GM23338 (cell line): ENCODE measurements at regions not wholly inside any gene's neighbourhood (a gene's known extent, or its start where the extent isn't known, plus 50 kb on each side); places are given as distances from the start of the nearest gene placed in this dataset.

Source experiments
- ATAC-seq: fragments of 200-7000 bp; cut with Tn5 transposase; 3 replicates; pipeline ENCODE4 v1.9.1; 2020
- DNase-seq: peaks from one replicate; pipeline ENCODE4 v3.0.0-alpha.2; 2015; ENCODE audit warnings: low spot score
- H2AFZ ChIP-seq: fragments of 200-600 bp; sonication (generic); 2 replicates; pipeline ENCODE4 v1.8.0; 2016; ENCODE audit warnings: antibody characterized with exemption, mild to moderate bottlenecking, moderate library complexity
- H3F3A ChIP-seq: fragments of 200-600 bp; sonication (generic); replicated peaks from 2 replicates; pipeline ENCODE4 v1.8.0; 2017; ENCODE audit warnings: antibody characterized with exemption, mixed run types, low read depth
- H3K27ac ChIP-seq: fragments of 200-600 bp; sonication (generic); 2 replicates; pipeline ENCODE4 v1.6.1; 2016; ENCODE audit warnings: low read depth
- H3K27me3 ChIP-seq: fragments of 200-600 bp; sonication (generic); 2 replicates; pipeline ENCODE4 v1.8.0; 2016; ENCODE audit warnings: mild to moderate bottlenecking, mixed run types, moderate library complexity; ENCODE audit not compliant: insufficient read depth
- H3K36me3 ChIP-seq: fragments of 200-600 bp; sonication (generic); 2 replicates; pipeline ENCODE4 v1.8.0; 2016; ENCODE audit warnings: mild to moderate bottlenecking; ENCODE audit not compliant: insufficient read depth
- H3K4me1 ChIP-seq: fragments of 200-600 bp; sonication (generic); 2 replicates; pipeline ENCODE4 v1.8.0; 2016; ENCODE audit warnings: mild to moderate bottlenecking, moderate library complexity; ENCODE audit not compliant: insufficient read depth
- H3K4me2 ChIP-seq: fragments of 200-600 bp; sonication (generic); 2 replicates; pipeline ENCODE4 v1.7.1; 2017; ENCODE audit warnings: mixed run types
- H3K4me3 ChIP-seq: fragments of 200-600 bp; sonication (generic); 2 replicates; pipeline ENCODE4 v1.6.1; 2016; ENCODE audit warnings: mixed run types
- H3K79me2 ChIP-seq: fragments of 200-600 bp; sonication (generic); replicated peaks from 2 replicates; pipeline ENCODE4 v1.8.0; 2017; ENCODE audit warnings: mild to moderate bottlenecking; ENCODE audit not compliant: insufficient read depth
- H3K9me2 ChIP-seq: fragments of 200-600 bp; sonication (generic); 2 replicates; pipeline ENCODE4 v1.8.0; 2017; ENCODE audit not compliant: insufficient read depth
- H4K20me1 ChIP-seq: fragments of 200-600 bp; sonication (generic); replicated peaks from 2 replicates; pipeline ENCODE4 v1.8.0; 2017; ENCODE audit warnings: mild to moderate bottlenecking; ENCODE audit not compliant: insufficient read depth
- H3K27ac Mint-ChIP-seq: 2 replicates; pipeline ENCODE4 v1.8.0; 2020; ENCODE audit warnings: inconsistent platforms, mild to moderate bottlenecking, moderate library complexity, mixed read lengths
- H3K27me3 Mint-ChIP-seq: 3 replicates; pipeline ENCODE4 v1.8.0; 2022; ENCODE audit warnings: low read depth, mild to moderate bottlenecking, moderate library complexity, mixed read lengths, inconsistent platforms; ENCODE audit not compliant: insufficient read depth, poor library complexity
- H3K36me3 Mint-ChIP-seq: 3 replicates; pipeline ENCODE4 v1.8.0; 2021; ENCODE audit warnings: low read depth, mild to moderate bottlenecking, inconsistent platforms, moderate library complexity, mixed read lengths
- H3K4me1 Mint-ChIP-seq: 3 replicates; pipeline ENCODE4 v1.8.0; 2020; ENCODE audit warnings: mild to moderate bottlenecking, inconsistent platforms, mixed read lengths
- H3K4me3 Mint-ChIP-seq: 3 replicates; pipeline ENCODE4 v1.8.0; 2021; ENCODE audit warnings: moderate library complexity, mild to moderate bottlenecking, inconsistent platforms, mixed read lengths
- H3K9me3 Mint-ChIP-seq: 3 replicates; pipeline ENCODE4 v1.8.0; 2020; ENCODE audit warnings: moderate library complexity, mild to moderate bottlenecking, inconsistent platforms, mixed read lengths
- CREB1 ChIP-seq: fragments of 250-450 bp; sonication (Bioruptor Pico); IDR thresholded peaks from 2 replicates; pipeline ENCODE4 v1.5.0; 2020; ENCODE audit warnings: low read depth, mild to moderate bottlenecking, moderate library complexity
- CTCF ChIP-seq, 2 experiments: fragments of 200-600 bp in 1 of 2; sonication (generic) in 1 of 2; conservative IDR thresholded peaks; 2 replicates each; pipeline versions ENCODE4 v1.5.1 to v1.6.1; 2016 to 2017; ENCODE audit warnings: antibody characterized with exemption in 2 of 2, low read depth in 2 of 2, mild to moderate bottlenecking in 2 of 2, moderate library complexity in 1 of 2
- EZH2 ChIP-seq: fragments of 200-600 bp; sonication (generic); IDR thresholded peaks from one replicate; pipeline ENCODE4 v1.8.0; 2017; ENCODE audit warnings: antibody characterized with exemption, mild to moderate bottlenecking, low read depth; ENCODE audit not compliant: unreplicated experiment
- EZH2phosphoT487 ChIP-seq: fragments of 200-600 bp; sonication (generic); IDR thresholded peaks from one replicate; pipeline ENCODE4 v1.8.1; 2018; ENCODE audit warnings: antibody characterized with exemption; ENCODE audit not compliant: unreplicated experiment
- JUNB ChIP-seq: IDR thresholded peaks from one replicate; pipeline ENCODE4 v1.6.1; 2016; ENCODE audit warnings: antibody characterized with exemption; ENCODE audit not compliant: unreplicated experiment
- NANOG ChIP-seq: IDR thresholded peaks from 2 replicates; pipeline ENCODE4 v1.6.1; 2016; ENCODE audit warnings: antibody characterized with exemption, borderline replicate concordance
- POLR2AphosphoS5 ChIP-seq: IDR thresholded peaks from 2 replicates; pipeline ENCODE4 v1.6.1; 2016; ENCODE audit warnings: antibody characterized with exemption, low read depth
- REST ChIP-seq: IDR thresholded peaks from one replicate; pipeline ENCODE4 v1.6.1; 2018; ENCODE audit warnings: antibody characterized with exemption; ENCODE audit not compliant: unreplicated experiment
- STAT1 ChIP-seq: IDR thresholded peaks from one replicate; pipeline ENCODE4 v1.6.1; 2016; ENCODE audit warnings: antibody characterized with exemption; ENCODE audit not compliant: unreplicated experiment
- ZNF114 ChIP-seq: fragments of 250-450 bp; sonication (Bioruptor Pico); IDR thresholded peaks from 2 replicates; pipeline ENCODE4 v1.5.0; 2020; ENCODE audit warnings: mild to moderate bottlenecking, moderate library complexity
- ZNF331 ChIP-seq: fragments of 250-450 bp; sonication (Bioruptor Pico); IDR thresholded peaks from 2 replicates; pipeline ENCODE4 v1.5.0; 2020; ENCODE audit warnings: low read depth, mild to moderate bottlenecking, moderate library complexity
- ZNF462 ChIP-seq: fragments of 250-450 bp; sonication (Bioruptor Pico); IDR thresholded peaks from 2 replicates; pipeline ENCODE4 v1.5.0; 2020; ENCODE audit warnings: mild to moderate bottlenecking, moderate library complexity
- TF ChIP-seq, protein P1 (sequence below): IDR thresholded peaks from 2 replicates; pipeline ENCODE4 v1.6.1; 2016; ENCODE audit warnings: antibody characterized with exemption

GRCh38 chr1:82073071-82073470 is 272.3 kb downstream of the ADGRL2 start:
- Histone ChIP-seq H3K9me2 (no peaks in the 10 kb centered on the region), H3F3A (no peaks in the 10 kb centered on the region), H3K27me3 (no peaks in the 10 kb centered on the region), H3K4me3 (no peak overlapping the region), H3K27ac (no peak overlapping the region), H4K20me1 (no peaks in the 10 kb centered on the region), H2AFZ (no peak overlapping the region), H3K36me3 (no peaks in the 10 kb centered on the region), H3K79me2 (no peaks in the 10 kb centered on the region), H3K4me1 (peaks cover 8% of the 10 kb centered on the region; the same call in 1 of the 2 replicates), H3K4me2 (no peak overlapping the region)
- ATAC-seq (no peak), DNase-seq (no peak)
- no peak overlapping the region for H3K27ac Mint-ChIP-seq
- peaks cover 10% of the 10 kb centered on the region for H3K9me3 Mint-ChIP-seq
- no peaks in the 10 kb centered on the region for H3K27me3 Mint-ChIP-seq
- H3K36me3 Mint-ChIP-seq: peaks cover 9% of the 10 kb centered on the region; the same call in 2 of the 3 replicates
- peaks cover 9% of the 10 kb centered on the region; the same call in 2 of the 3 replicates for H3K4me1 Mint-ChIP-seq
- H3K4me3 Mint-ChIP-seq: no peak overlapping the region
- TF ChIP-seq POLR2AphosphoS5 (no peak), NANOG (no peak), CTCF (conservative IDR thresholded peaks at IDR 0.05; ENCODE audit: low read depth in 2 of 2) (no peak), ZNF462 (CRISPR knock-in tag) (no peak), ZNF114 (CRISPR knock-in tag) (no peak), STAT1 (no peak), REST (no peak), CREB1 (CRISPR knock-in tag) (no peak), EZH2 (no peak), EZH2phosphoT487 (no peak), JUNB (no peak), ZNF331 (CRISPR knock-in tag) (no peak)
- TF ChIP-seq, protein P1, sequence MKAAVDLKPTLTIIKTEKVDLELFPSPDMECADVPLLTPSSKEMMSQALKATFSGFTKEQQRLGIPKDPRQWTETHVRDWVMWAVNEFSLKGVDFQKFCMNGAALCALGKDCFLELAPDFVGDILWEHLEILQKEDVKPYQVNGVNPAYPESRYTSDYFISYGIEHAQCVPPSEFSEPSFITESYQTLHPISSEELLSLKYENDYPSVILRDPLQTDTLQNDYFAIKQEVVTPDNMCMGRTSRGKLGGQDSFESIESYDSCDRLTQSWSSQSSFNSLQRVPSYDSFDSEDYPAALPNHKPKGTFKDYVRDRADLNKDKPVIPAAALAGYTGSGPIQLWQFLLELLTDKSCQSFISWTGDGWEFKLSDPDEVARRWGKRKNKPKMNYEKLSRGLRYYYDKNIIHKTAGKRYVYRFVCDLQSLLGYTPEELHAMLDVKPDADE: no peak
